HG03097 (cell line): ENCODE measurements at regions not wholly inside any gene's neighbourhood (a gene's known extent, or its start where the extent isn't known, plus 50 kb on each side); places are given as distances from the start of the nearest gene placed in this dataset.
"Not testable (repeated sequence)": the region's sequence is repeated elsewhere in the genome, so short reads cannot be mapped to it uniquely, and the experiment has no call there.

Experiments used
- ATAC-seq: cut with Tn5 transposase; IDR thresholded peaks from one replicate; pipeline ENCODE4 v1.9.1; 2021; ENCODE audit not compliant: unreplicated experiment, low FRiP score

- no peak for ATAC-seq
Measured at GRCh38 chr15:92751528-92751927, 96.0 kb upstream of the FAM174B start.

- ATAC-seq = no peak
Measured at GRCh38 chr15:92753591-92753990, 98.0 kb upstream of the FAM174B start.

GRCh38 chr15:92763459-92763858, 107.9 kb upstream of the FAM174B start:
- ATAC-seq = no peak

- ATAC-seq = not testable (repeated sequence)
Measured at GRCh38 chr15:92768131-92768530, 112.6 kb upstream of the FAM174B start.

- ATAC-seq = no peak
Measured at GRCh38 chr15:92770641-92771040, 115.1 kb upstream of the FAM174B start.

GRCh38 chr15:92772061-92772460, 116.5 kb upstream of the FAM174B start:
- ATAC-seq = no peak

- no peak for ATAC-seq
Measured at GRCh38 chr15:92772626-92773244, 117.2 kb upstream of the FAM174B start.

- no peak for ATAC-seq
Measured at GRCh38 chr15:92773340-92773739, 117.8 kb upstream of the FAM174B start.

- no peak for ATAC-seq
Measured at GRCh38 chr15:92779874-92780273, 120.2 kb upstream of the CHD2 start.

GRCh38 chr15:92780843-92781242, 119.3 kb upstream of the CHD2 start:
- no peak for ATAC-seq

GRCh38 chr15:92781925-92782453, 118.1 kb upstream of the CHD2 start:
- ATAC-seq = no peak

GRCh38 chr15:92787116-92787515, 113.0 kb upstream of the CHD2 start:
- ATAC-seq = no peak

- no peak for ATAC-seq
Measured at GRCh38 chr15:92788196-92788595, 111.9 kb upstream of the CHD2 start.

- ATAC-seq = not testable (repeated sequence)
Measured at GRCh38 chr15:92788793-92789192, 111.3 kb upstream of the CHD2 start.

- ATAC-seq = no peak
Measured at GRCh38 chr15:92796161-92796611, 103.9 kb upstream of the CHD2 start.

GRCh38 chr15:92797168-92798052, 102.7 kb upstream of the CHD2 start:
- ATAC-seq = peak; percentile 76

- ATAC-seq = no peak
Measured at GRCh38 chr15:92800013-92800412, 100.1 kb upstream of the CHD2 start.

GRCh38 chr15:92800416-92801055, 99.6 kb upstream of the CHD2 start:
- not testable (repeated sequence) for ATAC-seq

- ATAC-seq = not testable (repeated sequence)
Measured at GRCh38 chr15:92801056-92801773, 98.9 kb upstream of the CHD2 start.

- no peak for ATAC-seq
Measured at GRCh38 chr15:92801774-92802464, 98.2 kb upstream of the CHD2 start.
